Epithelial cell of prostate (primary cell): ENCODE measurements at regions not wholly inside any gene's neighbourhood (a gene's known extent, or its start where the extent isn't known, plus 50 kb on each side); places are given as distances from the start of the nearest gene placed in this dataset.
"Not testable (repeated sequence)": the region's sequence is repeated elsewhere in the genome, so short reads cannot be mapped to it uniquely, and the experiment has no call there.

Experiments
- DNase-seq: peaks from one replicate; pipeline ENCODE4 v3.0.0-alpha.2; 2011; ENCODE audit warnings: low read depth, low spot score
- H3K27ac ChIP-seq: fragments of 450-650 bp; 2 replicates; pipeline ENCODE4 v1.5.1; 2017; ENCODE audit warnings: mild to moderate bottlenecking

- DNase-seq = peak; percentile 92
- H3K27ac ChIP-seq = peak overlapping the region; percentile 73
These were observed 237.1 kb downstream of the ANKRD60 start for GRCh38 chr20:57991211-57991881.

- no peak for DNase-seq
- peak overlapping the region; percentile 73 for H3K27ac ChIP-seq
These were observed 238.0 kb downstream of the ANKRD60 start for GRCh38 chr20:57990396-57990987.

GRCh38 chr20:57988828-57989227, 239.6 kb downstream of the ANKRD60 start:
- no peak overlapping the region for H3K27ac ChIP-seq
- no peak for DNase-seq

GRCh38 chr20:57988422-57988821, 240.0 kb downstream of the ANKRD60 start:
- no peak overlapping the region for H3K27ac ChIP-seq
- no peak for DNase-seq

GRCh38 chr20:57987659-57988058, 240.8 kb downstream of the ANKRD60 start:
- H3K27ac ChIP-seq = no peak overlapping the region
- DNase-seq = no peak

- H3K27ac ChIP-seq = no peak overlapping the region
- DNase-seq = no peak
These were observed 241.8 kb downstream of the ANKRD60 start for GRCh38 chr20:57986666-57987065.

- no peak overlapping the region for H3K27ac ChIP-seq
- DNase-seq = no peak
These were observed 243.2 kb downstream of the ANKRD60 start for GRCh38 chr20:57985278-57985677.

- H3K27ac ChIP-seq = no peak overlapping the region
- no peak for DNase-seq
These were observed 245.4 kb downstream of the ANKRD60 start for GRCh38 chr20:57983082-57983481.

GRCh38 chr20:57980506-57980905, 247.9 kb downstream of the ANKRD60 start:
- H3K27ac ChIP-seq = no peak overlapping the region
- no peak for DNase-seq

- DNase-seq = no peak
- no peak overlapping the region for H3K27ac ChIP-seq
These were observed 250.9 kb downstream of the ANKRD60 start for GRCh38 chr20:57977569-57977968.

GRCh38 chr20:57977141-57977540, 251.3 kb downstream of the ANKRD60 start:
- H3K27ac ChIP-seq = no peak overlapping the region
- DNase-seq = no peak

GRCh38 chr20:57974863-57975262, 253.6 kb downstream of the ANKRD60 start:
- H3K27ac ChIP-seq = no peak overlapping the region
- no peak for DNase-seq

GRCh38 chr20:57973886-57974285, 254.6 kb downstream of the ANKRD60 start:
- DNase-seq = no peak
- H3K27ac ChIP-seq = no peak overlapping the region

GRCh38 chr20:57971583-57971982, 256.9 kb downstream of the ANKRD60 start:
- not testable (repeated sequence) for H3K27ac ChIP-seq, DNase-seq

GRCh38 chr20:57970856-57971255, 257.6 kb downstream of the ANKRD60 start:
- H3K27ac ChIP-seq = no peak overlapping the region
- DNase-seq = no peak

- no peak for DNase-seq
These were observed 258.3 kb downstream of the ANKRD60 start for GRCh38 chr20:57970116-57970515.

GRCh38 chr20:57968120-57968519, 258.3 kb upstream of the PMEPA1 start:
- no peak for DNase-seq
- H3K27ac ChIP-seq = no peak overlapping the region

More at GRCh38 chr20:57970116-57970515, 258.3 kb downstream of the ANKRD60 start:
- H3K27ac ChIP-seq = no peak overlapping the region

GRCh38 chr20:57967364-57967763, 257.5 kb upstream of the PMEPA1 start:
- DNase-seq = no peak
- H3K27ac ChIP-seq = no peak overlapping the region

- no peak for DNase-seq
- H3K27ac ChIP-seq = no peak overlapping the region
These were observed 256.8 kb upstream of the PMEPA1 start for GRCh38 chr20:57966620-57967019.

- no peak overlapping the region for H3K27ac ChIP-seq
- DNase-seq = no peak
These were observed 255.6 kb upstream of the PMEPA1 start for GRCh38 chr20:57965441-57965840.

- DNase-seq = no peak
These were observed 254.4 kb upstream of the PMEPA1 start for GRCh38 chr20:57964011-57964862.

More at GRCh38 chr20:57964011-57964862, 254.4 kb upstream of the PMEPA1 start:
- H3K27ac ChIP-seq = no peak overlapping the region
